ENCODE measurements at regions not wholly inside any gene's neighbourhood (a gene's known extent, or its start where the extent isn't known, plus 50 kb on each side); places are given as distances from the start of the nearest gene placed in this dataset.

DNA sequence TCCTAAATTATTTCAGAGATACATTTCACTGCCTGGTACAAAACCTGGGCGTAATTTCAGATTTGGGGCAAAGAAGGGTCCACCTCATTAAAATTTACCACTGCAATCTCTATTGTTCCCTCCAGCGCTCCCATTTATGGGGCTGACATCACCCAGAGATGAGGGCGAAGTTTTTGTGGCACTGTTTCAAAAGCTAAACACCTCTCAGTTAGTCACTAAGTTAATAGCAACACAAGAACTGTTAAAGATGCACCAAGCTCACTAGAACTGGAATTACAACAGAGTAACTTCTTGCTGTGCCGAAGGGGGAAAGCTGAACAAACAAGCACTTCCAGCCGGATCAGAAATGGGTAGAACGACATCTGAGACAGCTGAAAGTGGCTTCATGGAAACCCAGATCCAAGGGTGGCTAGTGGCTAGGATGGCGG, 179.4 kb downstream of the GATA3 start:
- DNase-seq: no peak

DNA sequence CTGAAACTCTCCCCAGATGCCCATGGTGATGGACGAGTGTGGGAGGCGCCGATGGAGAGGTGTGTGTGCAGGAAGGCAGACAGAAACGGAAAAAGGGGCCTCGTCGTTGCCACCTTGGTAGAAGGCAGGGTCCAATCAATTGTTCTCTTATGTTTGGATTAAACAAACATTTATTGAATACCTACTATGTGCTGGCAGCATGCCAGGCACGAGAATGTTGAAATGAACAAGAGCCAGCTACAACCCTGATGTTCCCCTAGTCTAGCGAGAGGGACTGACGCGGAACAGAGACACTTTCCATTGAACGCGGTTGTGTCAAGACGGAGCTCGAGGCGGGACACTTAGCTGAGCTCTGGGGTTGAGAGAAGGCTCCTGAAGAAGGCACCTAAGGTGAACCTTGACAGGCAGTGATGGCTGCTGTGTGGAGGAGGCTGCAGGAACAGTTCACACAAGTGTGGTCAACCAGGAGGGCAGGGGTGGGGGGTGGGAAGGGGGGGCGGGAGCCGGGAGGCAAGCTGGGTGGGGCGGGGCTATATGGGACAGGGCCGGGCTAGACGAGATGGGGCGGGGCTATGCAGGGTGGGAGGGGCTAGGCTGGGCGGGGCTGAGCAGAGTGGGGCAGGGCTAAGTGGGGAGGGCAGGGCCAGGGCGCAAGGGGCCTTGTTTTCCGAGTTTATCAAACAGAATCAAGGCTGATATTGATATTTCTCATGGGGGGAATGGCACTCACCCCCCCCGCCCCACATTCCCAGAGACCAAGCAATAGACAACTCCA, 181.0 kb downstream of the GATA3 start:
- DNase-seq: no peak

DNA sequence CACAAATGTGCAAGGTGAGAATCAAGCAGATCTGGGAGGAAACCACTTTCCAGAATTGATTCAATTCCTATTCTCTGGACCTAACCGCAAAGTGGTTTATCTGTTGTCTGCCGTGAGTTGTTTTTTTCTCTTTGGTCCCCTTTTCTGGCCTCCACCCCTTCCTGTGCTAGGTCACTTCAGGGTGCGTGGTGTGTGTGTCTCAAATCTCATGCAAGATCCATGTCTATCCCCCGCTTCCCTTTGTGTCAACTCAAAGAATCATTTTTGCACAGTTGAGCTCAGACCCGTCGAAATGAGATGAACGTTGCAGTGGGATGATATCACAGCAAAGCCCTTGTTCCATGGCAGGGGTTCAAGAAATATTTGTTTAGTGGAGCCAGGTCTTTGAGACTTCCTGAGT, 184.5 kb downstream of the GATA3 start:
- no peak for DNase-seq

DNA sequence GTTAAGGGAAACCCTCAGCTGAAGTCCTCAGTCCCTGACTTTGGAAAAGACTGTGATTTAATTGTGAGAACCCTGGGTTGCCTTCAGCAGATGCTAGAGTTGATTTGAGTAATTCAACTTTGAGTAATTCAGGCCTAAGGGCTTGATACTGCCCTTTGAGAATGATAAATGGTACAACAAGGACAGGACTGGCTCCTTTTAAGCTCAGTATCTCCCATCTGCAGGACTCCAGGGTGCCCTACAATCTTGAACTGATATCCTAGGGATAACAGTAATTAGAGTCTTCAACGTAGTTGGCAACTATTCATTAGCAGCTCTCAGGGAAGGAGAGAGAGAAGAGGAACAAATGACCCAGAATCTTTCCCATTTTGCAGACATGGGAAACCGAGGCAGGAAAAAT, 186.4 kb downstream of the GATA3 start:
- no peak for DNase-seq

DNA sequence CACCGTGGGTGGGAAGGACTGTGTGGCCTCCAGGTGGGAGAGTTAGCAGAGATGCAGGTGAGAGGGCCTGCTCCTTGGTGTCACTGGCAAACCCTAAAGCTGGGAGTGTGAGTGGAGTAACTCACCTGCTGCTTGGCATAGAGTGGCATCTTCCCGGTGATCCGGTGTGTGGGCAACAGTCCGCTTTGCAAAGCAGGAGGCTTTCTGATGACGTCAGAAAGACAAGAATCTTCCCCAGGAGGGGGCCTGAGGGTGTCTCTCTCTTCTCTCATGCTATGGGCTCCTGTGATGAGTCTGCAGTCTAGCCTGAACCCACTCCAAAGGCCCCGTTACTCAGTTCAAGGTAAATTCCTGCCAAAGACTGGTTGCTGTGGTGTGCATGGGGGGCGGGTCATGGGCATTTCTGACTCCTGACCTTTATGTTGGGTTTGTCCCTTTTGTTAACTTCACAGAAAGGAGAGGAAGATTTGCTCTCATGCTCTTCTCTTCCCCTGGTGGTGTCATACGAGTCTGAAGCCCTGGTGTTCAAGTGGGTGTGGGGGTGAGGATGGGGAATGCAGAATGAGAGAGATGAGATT, 187.9 kb downstream of the GATA3 start:
- no peak for DNase-seq

DNA sequence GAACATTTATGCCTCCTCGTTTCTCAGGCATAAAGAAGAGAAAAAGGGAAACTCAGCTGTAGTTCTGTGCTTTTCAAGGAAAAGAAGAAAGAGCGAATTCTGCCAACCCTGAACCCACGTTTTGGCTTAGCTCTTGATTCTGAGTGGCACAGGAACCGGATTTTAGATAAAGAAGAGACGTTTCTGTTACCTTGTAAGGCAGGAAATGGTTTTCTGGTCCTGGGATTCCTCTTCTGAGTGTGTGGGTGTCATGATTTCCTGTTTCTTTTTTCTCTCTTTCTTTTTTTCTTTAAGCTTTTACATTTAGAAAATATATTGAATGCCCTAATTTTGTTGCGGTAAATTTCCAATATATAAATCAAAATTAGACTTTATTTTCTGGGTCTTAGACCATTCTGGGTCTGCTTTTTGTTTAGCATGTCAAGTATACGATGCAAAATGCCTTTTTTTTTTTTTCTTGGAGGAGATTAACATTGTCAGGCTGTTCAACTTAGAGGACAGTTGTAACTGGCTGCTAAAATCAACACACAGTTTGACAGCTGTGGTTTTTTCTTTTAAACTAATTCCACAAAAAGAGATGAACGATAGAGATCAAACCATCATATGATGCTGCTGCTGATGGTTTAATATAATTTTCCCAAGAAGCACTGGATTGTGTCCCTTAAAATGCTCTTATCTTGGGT, 190.8 kb downstream of the GATA3 start:
- no peak for DNase-seq

DNA sequence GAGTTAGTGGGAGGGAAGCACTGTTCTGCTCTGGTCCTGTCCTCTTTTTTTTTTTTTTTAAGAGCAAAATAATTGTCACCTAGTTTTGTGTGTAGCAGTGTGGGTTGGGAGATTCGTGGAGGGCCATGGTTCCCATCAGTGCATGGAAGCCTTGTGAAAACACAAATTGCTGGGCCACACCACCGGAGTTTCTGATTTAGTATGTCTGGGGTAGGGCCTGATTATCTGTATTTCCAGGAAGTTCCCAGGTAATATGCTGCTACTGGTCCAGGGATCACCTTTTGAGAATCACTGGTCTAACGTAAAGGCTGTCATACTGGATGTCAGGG, 191.3 kb downstream of the GATA3 start:
- DNase-seq: no peak

DNA sequence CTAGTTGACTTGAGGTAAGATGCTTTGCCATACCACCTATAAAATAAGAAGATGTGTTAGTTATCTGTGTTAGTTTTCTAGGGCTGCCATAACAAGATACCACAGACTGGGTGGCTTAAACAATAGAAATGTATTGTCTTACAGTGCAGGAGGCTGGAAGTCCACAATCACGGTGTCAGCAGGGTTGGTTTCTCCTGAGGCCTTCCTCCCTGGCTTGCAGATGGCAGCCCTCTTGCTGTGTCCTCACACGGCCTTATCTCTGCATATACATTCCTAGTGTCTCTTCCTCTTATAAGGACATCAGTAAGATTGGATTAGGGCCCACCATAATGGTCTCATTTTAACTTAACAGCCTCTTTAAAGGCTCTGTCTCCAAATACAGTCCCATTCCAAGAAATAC, 192.1 kb downstream of the GATA3 start:
- DNase-seq: no peak

DNA sequence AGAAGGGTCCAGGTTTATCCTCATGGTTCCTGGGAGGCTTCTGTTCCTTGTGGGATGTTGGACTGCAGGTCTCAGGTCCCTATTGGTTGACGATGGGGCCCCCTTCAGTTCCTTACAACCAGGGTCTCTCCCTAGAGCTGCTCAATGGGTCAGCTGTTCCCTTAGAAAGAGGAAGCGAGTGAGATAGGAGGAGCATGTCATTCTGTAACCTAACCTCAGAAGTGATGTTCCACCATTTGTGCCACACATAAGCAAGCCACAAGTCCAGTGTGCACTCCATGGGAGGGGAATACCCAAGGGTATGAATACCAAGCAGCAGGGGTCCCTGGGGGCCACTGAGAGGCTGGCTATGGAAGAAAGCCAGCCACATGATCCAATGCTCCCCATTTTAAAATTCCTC, 192.7 kb downstream of the GATA3 start:
- DNase-seq: no peak

DNA sequence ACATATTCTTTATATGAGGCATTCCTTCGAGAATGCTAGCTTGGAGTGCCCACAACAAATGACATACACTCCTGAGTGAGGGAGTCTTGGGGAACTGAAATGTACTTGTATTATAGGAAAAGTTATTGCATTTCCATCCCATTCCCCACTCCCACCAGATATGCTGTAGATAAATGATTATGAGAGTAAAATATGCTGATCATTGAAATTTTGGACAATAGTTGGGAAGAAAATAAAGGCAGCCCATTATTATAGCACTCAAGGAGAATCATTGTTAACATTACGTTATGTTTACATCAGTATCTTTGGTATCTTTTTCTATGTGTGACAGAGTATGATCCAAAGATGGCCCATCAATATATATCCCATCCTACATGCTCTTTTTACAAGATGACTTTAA, 194.4 kb downstream of the GATA3 start:
- DNase-seq: no peak

DNA sequence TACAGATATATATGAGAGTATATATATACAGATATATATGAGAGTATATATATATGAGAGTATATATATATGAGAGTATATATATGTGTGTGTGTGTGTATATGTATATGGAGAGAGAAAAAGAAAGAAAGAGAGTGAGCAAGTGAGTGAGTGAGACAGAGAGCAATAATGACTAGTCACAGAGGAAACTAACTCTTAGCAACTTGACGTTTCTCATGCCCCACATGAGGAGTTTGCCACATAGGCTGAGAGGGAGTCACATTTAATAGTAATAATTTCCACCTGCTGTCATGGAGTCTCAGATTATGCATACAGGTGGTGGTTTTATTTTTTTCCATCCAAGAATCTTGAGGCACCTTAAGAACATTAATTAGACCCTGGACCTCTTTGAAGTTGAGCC, 199.9 kb downstream of the GATA3 start:
- DNase-seq: no peak

DNA sequence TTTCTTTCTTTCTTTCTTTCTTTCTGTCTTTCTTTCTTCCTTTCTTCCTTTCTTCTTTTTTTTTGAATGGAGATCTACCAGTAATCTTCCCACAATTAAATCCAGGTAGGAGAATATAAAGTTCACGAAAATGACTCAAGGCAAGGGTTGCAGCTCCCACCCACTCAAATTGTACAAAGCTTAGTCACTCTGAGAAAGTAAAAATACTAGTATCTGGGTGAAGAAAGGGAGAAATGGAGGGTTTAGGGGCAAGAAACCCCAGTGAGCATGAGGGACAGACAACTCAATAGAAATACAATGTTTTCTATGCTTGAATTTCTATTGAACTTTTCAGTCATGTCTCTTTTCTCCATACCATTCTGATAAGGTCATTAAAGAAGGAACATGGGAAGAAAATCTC, 200.8 kb downstream of the GATA3 start:
- no peak for DNase-seq

DNA sequence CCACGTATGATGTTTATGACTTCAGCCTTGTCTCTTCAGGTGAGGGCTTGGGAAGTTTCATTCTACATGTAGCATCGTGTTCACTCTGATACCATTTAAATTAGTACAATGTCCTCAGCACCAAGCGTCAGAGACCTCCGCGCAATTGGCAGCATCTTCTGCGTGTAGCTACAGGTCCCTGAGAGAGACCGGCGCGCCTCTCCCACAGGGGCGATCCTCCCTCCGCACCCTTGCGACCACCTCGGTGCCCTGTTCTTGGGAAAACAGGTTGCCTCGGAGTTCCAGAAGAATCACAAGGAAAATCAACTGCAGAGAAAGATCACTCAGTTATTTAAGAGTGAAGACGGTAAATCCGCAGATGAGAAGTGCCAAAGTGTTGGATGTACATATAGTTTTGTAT, 206.2 kb downstream of the GATA3 start:
- no peak for DNase-seq

DNA sequence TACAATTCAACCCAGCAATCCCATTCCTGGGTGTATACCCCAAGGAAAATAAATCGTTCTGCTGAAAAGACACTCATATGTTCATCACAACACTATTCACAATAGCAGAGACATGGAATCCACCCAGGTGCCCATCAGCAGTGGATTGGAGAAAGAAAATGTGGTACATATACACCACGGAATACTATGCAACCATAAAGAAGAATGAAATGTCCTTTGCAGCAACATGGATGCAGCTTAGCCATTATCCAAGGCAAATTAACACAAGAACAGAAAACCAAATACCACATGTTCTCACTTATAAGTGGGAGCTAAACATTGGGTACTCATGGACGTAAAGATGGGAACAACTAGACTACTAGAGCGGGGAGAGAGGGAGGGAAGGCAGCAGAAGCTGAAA, 207.8 kb downstream of the GATA3 start:
- DNase-seq: no peak

DNA sequence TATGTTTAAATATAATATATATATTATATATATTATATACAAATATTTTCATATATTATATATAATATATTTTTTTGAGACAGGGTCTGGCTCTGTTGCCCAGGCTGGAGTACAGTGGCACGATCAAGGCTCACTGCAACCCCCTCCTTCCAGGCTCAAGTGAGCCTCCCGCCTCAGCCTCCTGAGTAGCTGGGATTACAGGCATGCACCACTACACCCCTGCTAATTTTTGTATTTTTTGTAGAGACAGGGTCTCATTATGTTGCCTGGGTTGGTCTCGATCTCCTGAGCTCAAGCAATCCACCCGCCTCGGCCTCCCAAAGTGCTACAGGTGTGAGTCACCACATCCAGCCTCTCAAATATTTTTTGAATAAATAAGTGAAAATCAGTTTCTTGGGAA, 215.5 kb downstream of the GATA3 start:
- DNase-seq: no peak

DNA sequence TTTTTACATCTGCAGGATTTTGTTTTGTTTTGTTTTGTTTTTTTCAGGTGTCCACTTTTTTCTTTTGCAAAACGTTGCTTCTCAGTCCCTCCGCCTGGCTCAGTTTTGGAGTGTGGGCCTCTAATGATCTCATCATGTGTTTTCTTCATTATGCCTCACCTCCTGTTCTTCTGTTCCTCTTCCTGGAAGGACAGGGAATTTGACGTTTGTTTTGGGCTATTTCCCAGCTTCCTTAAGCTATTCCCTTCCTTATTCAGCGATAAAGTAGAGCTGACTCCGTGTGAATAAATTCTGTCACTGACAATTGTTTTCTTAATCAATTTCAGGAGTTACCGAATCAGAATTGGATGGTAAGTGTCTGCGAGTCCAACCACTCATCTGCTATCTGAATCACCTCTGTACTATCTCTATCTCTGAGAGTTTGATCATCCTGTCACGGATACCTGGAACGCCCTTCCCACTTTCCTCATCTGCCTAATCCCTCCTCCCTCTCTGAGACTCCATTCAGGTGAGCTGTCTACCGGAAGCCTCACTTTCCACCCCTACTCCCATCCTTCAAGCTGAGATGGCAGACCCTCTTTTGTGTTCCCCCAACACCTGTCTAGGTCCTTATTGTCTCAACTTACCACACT, 218.4 kb downstream of the GATA3 start:
- no peak for DNase-seq

DNA sequence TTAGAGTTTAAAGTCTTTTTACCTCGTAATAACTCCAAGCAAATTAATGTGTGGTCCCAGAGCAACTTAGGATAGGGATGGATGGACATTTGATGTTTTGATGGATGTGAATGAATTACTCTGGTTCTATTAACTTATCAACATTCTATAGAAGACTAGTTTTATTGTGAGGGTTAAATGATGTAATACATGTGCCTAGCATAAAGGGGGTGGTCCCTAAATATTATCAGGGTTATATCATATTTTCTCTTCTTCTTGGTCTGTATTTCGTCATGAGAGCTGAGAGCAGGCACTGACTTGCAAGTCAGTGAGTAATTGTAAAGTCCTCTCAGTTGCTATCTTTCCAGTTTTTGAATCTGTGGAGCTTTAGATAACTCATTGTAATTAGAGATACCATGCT, 219.3 kb downstream of the GATA3 start:
- DNase-seq: no peak

DNA sequence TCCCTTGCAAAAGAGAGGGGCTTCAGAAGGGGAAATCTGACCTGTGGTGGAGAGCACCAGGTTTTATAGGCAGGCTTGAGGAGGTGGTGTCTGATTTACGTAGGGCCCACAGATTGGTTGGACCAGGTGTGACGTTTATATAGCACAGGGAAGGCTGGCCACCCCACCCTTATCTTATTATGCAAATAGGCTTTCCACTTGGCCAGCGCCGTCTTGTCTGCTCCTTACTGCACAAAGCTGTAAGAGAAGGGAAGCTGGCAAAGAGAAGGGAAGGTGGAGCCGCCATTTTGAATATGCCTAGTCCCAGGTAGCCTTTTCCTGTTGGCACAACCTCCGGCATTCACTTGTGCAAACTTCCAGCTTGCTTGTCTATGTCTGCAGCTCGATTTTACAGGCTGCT, 221.4 kb downstream of the GATA3 start:
- DNase-seq: no peak

DNA sequence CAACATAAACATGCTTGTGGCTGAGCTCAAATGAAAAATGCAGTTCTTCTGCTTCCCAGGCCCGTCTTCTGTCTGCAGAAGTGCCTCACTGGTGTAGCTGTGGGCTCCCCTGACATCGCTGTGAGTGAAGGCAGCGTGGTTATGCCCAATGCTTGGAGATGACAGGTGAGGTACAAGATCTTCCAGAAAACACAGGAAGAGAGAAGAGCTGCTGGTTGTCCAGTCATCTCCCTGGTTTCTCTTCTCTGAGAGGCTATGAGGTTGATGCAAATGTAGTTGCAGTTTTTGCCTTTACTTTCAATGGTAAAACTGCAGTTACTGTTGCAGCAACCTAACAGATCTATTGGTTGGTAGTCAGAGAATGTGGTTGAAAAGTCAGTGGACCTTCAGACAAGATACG, 223.6 kb downstream of the GATA3 start:
- no peak for DNase-seq

DNA sequence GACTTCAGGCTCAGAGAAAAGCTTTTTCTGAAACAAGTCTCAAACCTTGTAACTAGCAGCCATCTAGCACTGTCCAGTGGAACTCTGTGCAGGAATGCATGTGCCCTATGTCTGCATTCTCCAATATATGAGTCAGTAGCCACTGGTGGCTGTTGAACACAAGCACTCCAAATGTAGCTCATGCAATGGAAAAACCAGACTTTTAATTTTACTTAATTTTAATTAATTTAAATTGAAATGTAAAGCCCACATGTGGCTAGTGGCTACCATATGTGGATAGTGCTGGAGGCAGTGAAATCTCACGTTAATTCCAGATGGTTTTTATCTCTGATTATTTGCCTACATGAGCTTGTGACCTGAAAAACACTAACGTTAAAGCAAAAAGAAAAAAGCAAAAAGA, 225.1 kb downstream of the GATA3 start:
- DNase-seq: no peak

DNA sequence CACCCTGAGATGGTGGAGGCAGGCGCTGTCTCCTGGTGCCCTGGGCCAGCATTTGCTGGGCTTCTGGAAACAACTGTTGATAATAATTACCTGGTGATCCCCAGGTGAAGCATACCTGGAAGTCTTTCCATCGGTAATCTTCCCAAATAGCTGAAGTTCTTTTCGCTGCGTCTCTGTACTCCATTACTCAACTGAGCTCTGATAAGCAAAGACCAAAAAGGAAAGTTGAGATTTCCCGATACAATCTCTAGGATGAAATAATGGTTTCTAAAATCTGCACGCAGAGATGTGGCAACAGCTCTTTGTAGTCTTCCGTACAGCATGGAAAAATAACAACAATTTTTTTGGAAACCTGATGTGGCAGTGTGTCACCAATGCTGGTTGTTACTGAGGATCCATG, 226.5 kb downstream of the GATA3 start:
- DNase-seq: no peak

DNA sequence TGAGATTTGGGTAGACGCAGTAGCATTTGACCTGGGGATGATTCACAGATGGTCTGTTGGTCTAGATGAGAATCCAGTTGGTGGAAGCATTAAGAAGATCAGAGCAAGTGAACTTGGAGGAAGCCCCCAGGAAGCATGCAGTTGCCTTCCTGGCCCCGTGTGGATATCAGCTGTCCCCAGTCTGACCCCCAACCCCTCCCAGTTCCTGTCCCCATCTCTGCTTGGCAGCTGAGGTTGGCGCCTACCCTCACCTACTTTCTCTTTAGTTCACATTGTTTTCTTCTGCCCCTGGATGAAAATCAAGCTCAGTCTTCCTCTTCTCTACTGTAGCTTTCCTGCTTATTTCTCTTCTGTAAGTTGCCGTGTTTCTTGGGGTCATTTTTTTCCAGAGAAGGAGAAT, 227.9 kb downstream of the GATA3 start:
- no peak for DNase-seq

DNA sequence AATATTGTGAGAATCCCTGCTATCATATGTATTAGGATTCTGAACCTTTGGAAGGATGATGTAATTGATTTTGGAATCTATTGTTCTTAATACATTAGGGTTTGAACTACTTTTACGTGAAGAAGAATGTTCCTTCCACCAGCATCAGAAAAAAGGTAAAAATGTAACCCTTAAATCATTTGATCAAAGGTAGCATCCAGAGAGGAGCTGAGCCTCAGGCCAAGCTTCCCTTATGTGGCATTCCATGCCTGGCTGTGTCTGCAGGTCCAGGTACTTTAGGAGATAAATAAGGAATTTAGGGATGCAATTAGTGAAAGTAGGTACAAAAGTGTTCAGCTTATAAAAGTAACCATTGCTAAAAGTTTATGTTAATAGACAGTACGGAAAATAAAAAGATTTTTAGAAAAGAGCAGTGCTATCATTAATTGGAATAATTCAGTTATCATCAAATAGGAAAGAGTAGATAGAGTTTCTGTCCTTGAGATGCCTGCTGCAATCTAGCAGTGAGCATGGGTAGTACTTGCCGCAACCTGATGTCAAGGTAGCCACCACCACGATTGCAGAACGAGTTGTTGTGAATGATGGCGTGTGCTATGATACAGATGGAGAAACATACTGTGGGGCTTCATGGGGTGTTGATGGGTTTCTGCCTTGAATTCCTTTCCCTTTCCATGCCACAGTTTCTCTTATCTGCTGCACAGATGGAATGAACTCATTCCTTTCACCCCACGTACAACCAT, 228.8 kb downstream of the GATA3 start:
- DNase-seq: no peak

DNA sequence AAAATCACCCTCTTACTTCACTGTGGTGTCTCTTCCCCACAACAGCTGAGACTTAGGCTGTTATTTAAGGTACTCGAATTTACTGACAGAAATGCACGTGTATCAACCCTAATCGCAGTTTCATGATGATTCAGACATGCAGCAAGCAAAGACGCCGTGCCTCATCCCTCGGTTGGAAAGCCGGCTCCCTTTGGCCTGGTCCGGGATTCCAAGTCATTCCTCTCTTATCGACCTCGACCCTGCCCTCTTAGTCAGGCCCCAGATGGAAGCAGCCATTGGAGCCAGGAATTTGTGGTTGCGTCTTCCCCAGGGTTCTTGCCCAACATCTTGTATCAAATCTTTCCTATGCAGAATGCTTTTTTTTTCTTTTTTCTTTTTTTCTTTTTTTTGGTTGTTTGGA, 229.5 kb downstream of the GATA3 start:
- no peak for DNase-seq

Measured in SIG-M5 (cell line).